H1 (cell line): ENCODE measurements at regions not wholly inside any gene's neighbourhood (a gene's known extent, or its start where the extent isn't known, plus 50 kb on each side); places are given as distances from the start of the nearest gene placed in this dataset.
"Not testable (repeated sequence)": the region's sequence is repeated elsewhere in the genome, so short reads cannot be mapped to it uniquely, and the experiment has no call there.

ENCODE experiments used
- CTCF ChIA-PET: fragments of 300-600 bp; sonication (Branson Sonifier 250); formaldehyde crosslinking; loops from one replicate; lab custom pipeline; 2021; ENCODE audit not compliant: partially characterized antibody; lab: Charles Lee
- POLR2A ChIA-PET: fragments of 300-600 bp; sonication (Branson Sonifier 250); formaldehyde crosslinking; loops from one replicate; lab custom pipeline; 2021; ENCODE audit warnings: inconsistent platforms; ENCODE audit not compliant: partially characterized antibody; lab: Charles Lee
- DNase-seq, 2 experiments: peaks; one replicate each; pipeline versions ENCODE4 v3.0.0 to v3.0.0-alpha.2; 2010 to 2022; ENCODE audit warnings: low spot score in 2 of 2, low read depth in 1 of 2, mixed read lengths in 1 of 2
- FAIRE-seq: peaks from 2 replicates; lab custom pipeline; 2011; peaks lifted over from hg19 to GRCh38; lab: Jason Lieb, UNC
- H2AFZ ChIP-seq: 2 replicates; pipeline ENCODE4 v1.8.1; 2012; ENCODE audit warnings: low read length, inconsistent platforms
- H2AK5ac ChIP-seq: 2 replicates; pipeline ENCODE4 v1.6.1; 2013; ENCODE audit warnings: low read depth, low read length
- H2BK120ac ChIP-seq: replicated peaks from 2 replicates; pipeline ENCODE3; 2013; ENCODE audit warnings: low read depth, low read length, inconsistent platforms
- H2BK12ac ChIP-seq: 2 replicates; pipeline ENCODE4 v1.6.1; 2013; ENCODE audit warnings: low read depth, low read length
- H2BK15ac ChIP-seq: 2 replicates; pipeline ENCODE4 v1.6.1; 2013; ENCODE audit warnings: low read length
- H2BK20ac ChIP-seq: 2 replicates; pipeline ENCODE4 v1.6.1; 2013; ENCODE audit warnings: low read length
- H2BK5ac ChIP-seq: 2 replicates; pipeline ENCODE4 v1.6.1; 2013; ENCODE audit warnings: low read depth, low read length
- H3K14ac ChIP-seq: 2 replicates; pipeline ENCODE4 v1.6.1; 2013; ENCODE audit warnings: inconsistent platforms; ENCODE audit not compliant: insufficient read length
- H3K18ac ChIP-seq: 2 replicates; pipeline ENCODE4 v1.6.1; 2013; ENCODE audit warnings: low read length; ENCODE audit errors: extremely low read depth
- H3K23ac ChIP-seq: 2 replicates; pipeline ENCODE4 v1.6.1; 2013; ENCODE audit warnings: inconsistent platforms; ENCODE audit not compliant: insufficient read length
- H3K23me2 ChIP-seq: 2 replicates; pipeline ENCODE4 v1.6.1; 2013; ENCODE audit warnings: low read depth, low read length
- H3K27ac ChIP-seq: 2 replicates; pipeline ENCODE4 v1.6.1; 2011; ENCODE audit warnings: low read depth, low read length, inconsistent platforms
- H3K27me3 ChIP-seq, 4 experiments: replicated peaks in 1 of 4; 1 replicate in 1 of 4; 2 replicates in 3 of 4; pipeline versions ENCODE4 v1.6.1 to v1.8.1; 2011 to 2013; ENCODE audit warnings: low read length in 3 of 4, mild to moderate bottlenecking in 3 of 4, inconsistent platforms in 2 of 4, mixed read lengths in 2 of 4, moderate library complexity in 1 of 4; ENCODE audit not compliant: control insufficient read depth in 3 of 4, insufficient read depth in 3 of 4; ENCODE audit errors: extremely low read depth in 1 of 4
- H3K36me3 ChIP-seq, 4 experiments: 2 replicates each; pipeline versions ENCODE4 v1.6.1 to v1.8.1; 2011 to 2013; ENCODE audit warnings: mild to moderate bottlenecking in 4 of 4, low read length in 3 of 4, moderate library complexity in 2 of 4, control low read depth in 1 of 4, inconsistent platforms in 1 of 4; ENCODE audit not compliant: insufficient read depth in 4 of 4, control insufficient read depth in 2 of 4
- H3K4ac ChIP-seq: replicated peaks from 2 replicates; pipeline ENCODE3; 2013; ENCODE audit warnings: low read length, low read depth, mixed read lengths, inconsistent platforms; ENCODE audit not compliant: insufficient read length
- H3K4me1 ChIP-seq, 4 experiments: replicated peaks in 1 of 4; 1 replicate in 1 of 4; 2 replicates in 3 of 4; pipeline versions ENCODE4 v1.6.1 to v1.8.1; 2011 to 2013; ENCODE audit warnings: low read length in 3 of 4, inconsistent platforms in 2 of 4, mixed read lengths in 1 of 4; ENCODE audit not compliant: insufficient read depth in 4 of 4, control insufficient read depth in 3 of 4
- H3K4me2 ChIP-seq, 2 experiments: 2 replicates each; pipeline versions ENCODE4 v1.6.1 to v1.8.1; 2011 to 2013; ENCODE audit warnings: low read depth in 2 of 2, low read length in 2 of 2, control low read depth in 1 of 2, inconsistent platforms in 1 of 2, mild to moderate bottlenecking in 1 of 2; ENCODE audit not compliant: insufficient read depth in 1 of 2
- H3K4me3 ChIP-seq, 4 experiments: fragments of 200-600, 300-600 bp in 1 of 4; sonication (generic), shearing (Covaris generic), sonication (Bioruptor Twin) in 1 of 4; 2 replicates each; pipeline versions ENCODE4 v1.5.1 to v1.8.1; 2011 to 2016; ENCODE audit warnings: low read length in 4 of 4, low read depth in 3 of 4, control low read depth in 2 of 4, inconsistent platforms in 2 of 4, mild to moderate bottlenecking in 2 of 4, mixed read lengths in 1 of 4, moderate library complexity in 1 of 4; ENCODE audit not compliant: insufficient read depth in 2 of 4; ENCODE audit errors: extremely low read depth in 1 of 4
- H3K56ac ChIP-seq: replicated peaks from 2 replicates; pipeline ENCODE3; 2013; ENCODE audit warnings: low read depth, mild to moderate bottlenecking, mixed read lengths, low read length, inconsistent platforms; ENCODE audit not compliant: insufficient read length
- H3K79me1 ChIP-seq: 2 replicates; pipeline ENCODE4 v1.6.1; 2013; ENCODE audit warnings: low read depth, low read length, control low read depth
- H3K79me2 ChIP-seq, 2 experiments: 2 replicates each; pipeline versions ENCODE4 v1.6.1 to v1.8.1; 2012 to 2013; ENCODE audit warnings: low read length in 2 of 2, mild to moderate bottlenecking in 2 of 2, inconsistent platforms in 1 of 2; ENCODE audit not compliant: insufficient read depth in 2 of 2, control insufficient read depth in 1 of 2
- H3K9ac ChIP-seq, 4 experiments: replicated peaks in 1 of 4; 1 replicate in 1 of 4; 2 replicates in 3 of 4; pipeline versions ENCODE4 v1.6.1 to v1.8.1; 2011 to 2013; ENCODE audit warnings: low read depth in 3 of 4, low read length in 3 of 4, control low read depth in 2 of 4, mild to moderate bottlenecking in 2 of 4, moderate library complexity in 2 of 4, inconsistent platforms in 1 of 4; ENCODE audit errors: extremely low read depth in 1 of 4
- H3K9me3 ChIP-seq, 2 experiments: 2 replicates each; pipeline versions ENCODE4 v1.6.1 to v1.8.1; 2012 to 2013; ENCODE audit warnings: mild to moderate bottlenecking in 2 of 2, moderate library complexity in 2 of 2, control low read depth in 1 of 2, inconsistent platforms in 1 of 2, low read depth in 1 of 2, low read length in 1 of 2, mixed read lengths in 1 of 2; ENCODE audit not compliant: insufficient read depth in 2 of 2
- H4K20me1 ChIP-seq, 2 experiments: replicated peaks in 1 of 2; 2 replicates each; pipeline versions ENCODE3 to v1.8.1; 2011 to 2013; ENCODE audit warnings: inconsistent platforms in 2 of 2, low read length in 2 of 2, mild to moderate bottlenecking in 1 of 2; ENCODE audit not compliant: insufficient read depth in 2 of 2, control insufficient read depth in 1 of 2
- H4K5ac ChIP-seq: 2 replicates; pipeline ENCODE4 v1.6.1; 2013; ENCODE audit warnings: low read length, low read depth, mixed read lengths, inconsistent platforms; ENCODE audit not compliant: insufficient read length
- H4K8ac ChIP-seq: 2 replicates; pipeline ENCODE4 v1.8.0; 2013; ENCODE audit warnings: mild to moderate bottlenecking, moderate library complexity, low read length, inconsistent platforms; ENCODE audit not compliant: insufficient read depth; ENCODE audit errors: extremely low read depth
- H4K91ac ChIP-seq: replicated peaks from 2 replicates; pipeline ENCODE3; 2013; ENCODE audit warnings: low read length, mixed read lengths, inconsistent platforms; ENCODE audit not compliant: insufficient read length
- WGBS, 2 experiments: shearing (Covaris generic) in 1 of 2; methylation state at CpG; one replicate each; pipeline versions ENCODE4 v1.1.6 to v1.1.7; 2013 to 2015; ENCODE audit warnings: low lambda C conversion rate in 2 of 2, mixed read lengths in 2 of 2, inconsistent platforms in 1 of 2, low coverage in 1 of 2, missing lambda C conversion rate in 1 of 2; ENCODE audit not compliant: insufficient replicate concordance in 2 of 2, insufficient coverage in 1 of 2, insufficient read length in 1 of 2; ENCODE audit errors: extremely low coverage in 1 of 2, missing lambda C conversion rate in 1 of 2; 5-methylcytosine and 5-hydroxymethylcytosine counted together

DNA sequence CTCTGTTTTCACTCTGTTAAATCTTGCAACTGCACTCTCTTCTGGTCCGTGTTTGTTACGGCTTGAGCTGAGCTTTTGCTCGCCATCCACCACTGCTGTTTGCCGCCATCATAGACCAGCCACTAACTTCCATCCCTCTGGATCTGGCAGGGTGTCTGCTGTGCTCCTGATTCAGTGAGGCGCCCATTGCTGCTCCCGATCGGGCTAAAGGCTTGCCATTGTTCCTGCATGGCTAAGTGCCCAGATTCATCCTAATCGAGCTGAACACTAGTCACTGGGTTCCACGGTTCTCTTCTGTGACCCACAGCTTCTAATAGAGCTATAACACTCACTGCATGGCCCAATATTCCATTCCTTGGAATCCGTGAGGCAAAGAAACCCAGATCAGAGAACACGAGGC, 218.5 kb downstream of the RHOU start:
- FAIRE-seq, H3K9ac ChIP-seq, H3K27me3 ChIP-seq, H3K23ac ChIP-seq, H2AK5ac ChIP-seq, H2BK12ac ChIP-seq, H3K18ac ChIP-seq, H3K4me2 ChIP-seq, H3K36me3 ChIP-seq, H3K56ac ChIP-seq, H4K20me1 ChIP-seq, H3K9me3 ChIP-seq, H2AFZ ChIP-seq, H3K27ac ChIP-seq, DNase-seq, H2BK20ac ChIP-seq, H3K4me3 ChIP-seq, H2BK120ac ChIP-seq, H3K4ac ChIP-seq, H4K91ac ChIP-seq, H2BK15ac ChIP-seq, H3K14ac ChIP-seq, H4K8ac ChIP-seq, POLR2A ChIA-PET, H3K4me1 ChIP-seq, H4K5ac ChIP-seq, H3K79me1 ChIP-seq, H3K23me2 ChIP-seq, H2BK5ac ChIP-seq, H3K79me2 ChIP-seq: not testable (repeated sequence)
- 93% methylated on average over 11 of the region's 11 CpGs; no CpG with 5 or more reads in 1 of the 2 experiments for WGBS, 2 experiments
- CTCF ChIA-PET = interaction anchor here (1.0 to 1.4 kb wide), 4 partner anchors 53 to 263 kb away, joined by 3 read pairs; no protein-coding TSS in a partner anchor
